ENCODE measurements at regions not wholly inside any gene's neighbourhood (a gene's known extent, or its start where the extent isn't known, plus 50 kb on each side); places are given as distances from the start of the nearest gene placed in this dataset.

GRCh38 chr12:94798113-94798512, 147.8 kb upstream of the TMCC3 start:
- no peaks in the 10 kb centered on the region for H3K27me3 ChIP-seq (ENCODE audit: low read length)
- H3K9me3 ChIP-seq (ENCODE audit: insufficient read depth, low read length), result no peaks in the 10 kb centered on the region
- H3K79me2 ChIP-seq (ENCODE audit: insufficient read depth, low read length), result peaks cover 8% of the 10 kb centered on the region; the same call in 1 of the 2 replicates
- H3F3A ChIP-seq (ENCODE audit: insufficient read depth), result no peaks in the 10 kb centered on the region
- no peak overlapping the region for H3K27ac ChIP-seq (ENCODE audit: low read depth, low read length)
- TF ChIP-seq EZH2phosphoT487 (conservative IDR thresholded peaks at IDR 0.05; ENCODE audit: low read length) (no peak), CTCF (IDR thresholded peaks at IDR 0.05; ENCODE audit: insufficient read depth, low read length, poor library complexity, severe bottlenecking) (no peak)
- no peak overlapping the region for H3K4me3 ChIP-seq (ENCODE audit: insufficient read depth, low read length, poor library complexity, severe bottlenecking)
- no peak overlapping the region for H2AFZ ChIP-seq (ENCODE audit: low read depth, low read length, severe bottlenecking)
- no peaks in the 10 kb centered on the region for H4K20me1 ChIP-seq (ENCODE audit: low read depth, low read length)
- H3K9ac ChIP-seq (ENCODE audit: low read length), result no peak overlapping the region
- H3K36me3 ChIP-seq (ENCODE audit: low read length), result no peaks in the 10 kb centered on the region
- H3K9me2 ChIP-seq (replicated peaks; ENCODE audit: insufficient read depth, low read length), result no peaks in the 10 kb centered on the region
- H3K4me2 ChIP-seq (ENCODE audit: low read depth, low read length, poor library complexity, severe bottlenecking), result no peak overlapping the region

- Histone ChIP-seq H3K9me3 (ENCODE audit: insufficient read depth, low read length) (no peaks in the 10 kb centered on the region), H3K36me3 (ENCODE audit: low read length) (no peaks in the 10 kb centered on the region), H3K9me2 (replicated peaks; ENCODE audit: insufficient read depth, low read length) (no peaks in the 10 kb centered on the region), H3K4me3 (ENCODE audit: insufficient read depth, low read length, poor library complexity, severe bottlenecking) (no peak overlapping the region), H3K4me2 (ENCODE audit: low read depth, low read length, poor library complexity, severe bottlenecking) (no peak overlapping the region), H3K27me3 (ENCODE audit: low read length) (no peaks in the 10 kb centered on the region), H3K79me2 (ENCODE audit: insufficient read depth, low read length) (peaks cover 3% of the 10 kb centered on the region; the same call in 1 of the 2 replicates), H4K20me1 (ENCODE audit: low read depth, low read length) (no peaks in the 10 kb centered on the region), H2AFZ (ENCODE audit: low read depth, low read length, severe bottlenecking) (no peak overlapping the region), H3K9ac (ENCODE audit: low read length) (no peak overlapping the region), H3F3A (ENCODE audit: insufficient read depth) (no peaks in the 10 kb centered on the region), H3K27ac (ENCODE audit: low read depth, low read length) (no peak overlapping the region)
- TF ChIP-seq CTCF (IDR thresholded peaks at IDR 0.05; ENCODE audit: insufficient read depth, low read length, poor library complexity, severe bottlenecking) (no peak), EZH2phosphoT487 (conservative IDR thresholded peaks at IDR 0.05; ENCODE audit: low read length) (no peak)
Measured at GRCh38 chr12:94795520-94795919, 145.2 kb upstream of the TMCC3 start.

- Histone ChIP-seq H3K36me3 (ENCODE audit: low read length) (no peaks in the 10 kb centered on the region), H3K4me3 (ENCODE audit: insufficient read depth, low read length, poor library complexity, severe bottlenecking) (no peak overlapping the region), H3K79me2 (ENCODE audit: insufficient read depth, low read length) (peaks cover 3% of the 10 kb centered on the region; the same call in 1 of the 2 replicates), H3K9me2 (replicated peaks; ENCODE audit: insufficient read depth, low read length) (no peaks in the 10 kb centered on the region), H3K9ac (ENCODE audit: low read length) (no peak overlapping the region), H2AFZ (ENCODE audit: low read depth, low read length, severe bottlenecking) (no peak overlapping the region), H3K9me3 (ENCODE audit: insufficient read depth, low read length) (no peaks in the 10 kb centered on the region), H3K27ac (ENCODE audit: low read depth, low read length) (no peak overlapping the region), H3K4me2 (ENCODE audit: low read depth, low read length, poor library complexity, severe bottlenecking) (no peak overlapping the region), H4K20me1 (ENCODE audit: low read depth, low read length) (no peaks in the 10 kb centered on the region), H3F3A (ENCODE audit: insufficient read depth) (no peaks in the 10 kb centered on the region), H3K27me3 (ENCODE audit: low read length) (no peaks in the 10 kb centered on the region)
- TF ChIP-seq EZH2phosphoT487 (conservative IDR thresholded peaks at IDR 0.05; ENCODE audit: low read length), result no peak
- TF ChIP-seq CTCF (IDR thresholded peaks at IDR 0.05; ENCODE audit: insufficient read depth, low read length, poor library complexity, severe bottlenecking), result no peak
Measured at GRCh38 chr12:94795044-94795443, 144.7 kb upstream of the TMCC3 start.
